HUES6 (cell line): ENCODE measurements at regions not wholly inside any gene's neighbourhood (a gene's known extent, or its start where the extent isn't known, plus 50 kb on each side); places are given as distances from the start of the nearest gene placed in this dataset.

Experiments
- H3K27ac ChIP-seq: 2 replicates; pipeline ENCODE4 v1.7.0; 2013; ENCODE audit warnings: low read depth, mild to moderate bottlenecking, low read length, inconsistent platforms
- H3K27me3 ChIP-seq: 2 replicates; pipeline ENCODE4 v1.6.1; 2013; ENCODE audit warnings: low read length; ENCODE audit not compliant: control insufficient read depth, insufficient read depth
- H3K36me3 ChIP-seq: 2 replicates; pipeline ENCODE4 v1.6.1; 2013; ENCODE audit warnings: low read length; ENCODE audit not compliant: control insufficient read depth, insufficient read depth
- H3K4me1 ChIP-seq: 2 replicates; pipeline ENCODE4 v1.6.1; 2013; ENCODE audit warnings: low read length; ENCODE audit not compliant: control insufficient read depth, insufficient read depth
- H3K4me3 ChIP-seq: 2 replicates; pipeline ENCODE4 v1.5.1; 2013; ENCODE audit warnings: low read depth, low read length
- H3K9ac ChIP-seq: one replicate; pipeline ENCODE4 v1.6.1; 2013; ENCODE audit warnings: mild to moderate bottlenecking, low read length
- H3K9me3 ChIP-seq: 2 replicates; pipeline ENCODE4 v1.6.1; 2013; ENCODE audit warnings: low read depth, low read length; ENCODE audit not compliant: control insufficient read depth, insufficient read depth

DNA sequence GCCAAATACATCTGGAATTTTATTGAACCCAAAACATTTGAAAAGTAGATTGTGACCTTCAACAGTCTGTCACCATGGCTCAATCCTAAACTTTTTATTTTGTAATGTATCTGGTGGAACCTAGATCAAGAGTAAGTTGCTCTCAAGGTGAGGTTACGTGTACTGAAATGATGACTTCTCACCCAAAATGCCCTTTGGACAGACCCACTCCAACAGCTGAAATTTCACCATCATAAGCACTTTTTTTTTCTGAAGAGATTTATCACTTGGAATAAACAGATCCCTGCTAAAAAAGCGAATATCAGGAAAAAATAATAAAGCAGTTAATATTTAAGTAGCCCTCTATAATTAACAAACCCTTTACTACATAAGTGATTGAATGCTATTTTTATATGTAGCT is 155.0 kb upstream of the FBXL7 start:
- no peaks in the 10 kb centered on the region for H3K27me3 ChIP-seq
- no peaks in the 10 kb centered on the region for H3K9me3 ChIP-seq
- H3K27ac ChIP-seq, result no peak overlapping the region
- no peaks in the 10 kb centered on the region for H3K36me3 ChIP-seq
- H3K9ac ChIP-seq, result no peak overlapping the region
- H3K4me1 ChIP-seq, result no peaks in the 10 kb centered on the region
- no peak overlapping the region for H3K4me3 ChIP-seq

DNA sequence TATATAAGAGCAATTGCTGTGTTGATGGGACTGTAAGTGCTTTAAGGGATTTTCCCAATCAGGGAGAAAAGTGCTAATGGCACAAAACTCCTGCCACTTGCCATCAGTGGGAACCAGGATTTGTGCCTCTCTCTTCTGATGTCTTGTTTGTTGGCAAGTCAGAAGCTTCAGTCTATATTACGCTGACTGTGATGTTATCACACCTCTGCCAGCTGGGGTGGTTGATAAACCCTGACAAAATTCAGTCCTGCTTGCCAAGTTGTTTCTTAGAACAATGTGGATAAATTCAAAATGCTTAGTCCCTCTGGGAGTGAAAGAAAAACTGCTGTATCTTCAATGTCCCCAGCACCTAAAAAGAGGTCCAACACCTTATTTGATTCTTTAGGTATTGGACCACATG is 161.4 kb upstream of the FBXL7 start:
- Histone ChIP-seq H3K9me3 (no peaks in the 10 kb centered on the region), H3K4me1 (no peaks in the 10 kb centered on the region)

DNA sequence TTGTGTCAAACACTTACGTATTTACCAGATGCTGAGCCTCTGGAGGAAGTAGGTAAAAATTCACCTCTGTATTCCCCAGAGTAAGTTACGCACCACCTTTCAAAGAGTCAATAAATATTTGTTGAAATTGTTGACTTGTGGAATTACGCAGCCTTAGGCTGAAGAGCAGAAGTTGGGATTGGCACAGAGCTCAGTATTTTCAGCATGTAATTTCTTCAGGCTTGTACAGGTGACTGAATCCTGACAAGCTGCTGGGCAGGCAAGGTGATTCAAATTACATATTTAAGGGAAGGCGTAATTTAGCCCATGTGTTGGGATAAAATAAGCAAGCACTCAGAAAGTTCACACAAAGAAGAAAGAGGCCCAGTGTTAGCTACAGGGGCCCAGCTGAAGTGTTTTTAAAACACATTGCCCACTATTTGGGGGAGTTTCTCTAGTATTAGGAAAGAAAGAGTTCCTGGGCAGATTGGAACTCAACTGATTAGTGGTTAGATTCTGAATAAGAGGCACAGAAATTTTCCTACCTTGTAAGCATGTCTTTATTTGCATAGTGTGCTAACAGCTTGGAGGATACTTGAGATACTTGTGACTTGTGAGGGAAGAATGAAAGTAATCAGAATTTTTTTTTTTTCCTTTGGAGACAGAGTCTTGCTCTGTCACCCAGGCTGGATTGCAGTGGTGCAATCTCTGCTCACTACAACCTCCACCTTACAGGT is 165.3 kb upstream of the FBXL7 start:
- Histone ChIP-seq H3K9ac (no peak overlapping the region), H3K27me3 (no peaks in the 10 kb centered on the region), H3K9me3 (no peaks in the 10 kb centered on the region), H3K4me3 (no peak overlapping the region), H3K36me3 (no peaks in the 10 kb centered on the region), H3K4me1 (no peaks in the 10 kb centered on the region), H3K27ac (no peak overlapping the region)

More for the DNA sequence above, 161.4 kb upstream of the FBXL7 start:
- Histone ChIP-seq H3K27ac (no peak overlapping the region), H3K4me3 (no peak overlapping the region), H3K27me3 (no peaks in the 10 kb centered on the region), H3K36me3 (no peaks in the 10 kb centered on the region), H3K9ac (no peak overlapping the region)

DNA sequence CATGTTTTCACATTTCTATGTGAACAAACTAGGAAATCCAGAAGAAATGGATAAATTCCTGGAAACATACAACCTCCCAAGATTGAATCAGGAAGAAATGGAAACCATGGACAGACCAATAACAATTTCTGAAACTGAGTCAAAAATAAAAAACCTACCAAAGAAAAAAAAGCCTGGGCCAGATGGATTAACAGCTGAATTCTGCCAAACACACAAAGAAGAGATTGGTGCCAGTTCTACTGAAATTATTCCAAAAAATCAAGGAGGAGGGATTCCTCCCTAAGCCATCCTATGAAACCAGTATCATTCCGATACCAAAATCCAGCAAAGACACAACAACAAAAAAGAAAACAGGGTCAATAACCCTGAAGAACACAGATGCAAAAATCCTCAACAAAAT is 166.9 kb upstream of the FBXL7 start:
- Histone ChIP-seq H3K36me3 (no peaks in the 10 kb centered on the region), H3K9me3 (no peaks in the 10 kb centered on the region), H3K27ac (no peak overlapping the region), H3K4me3 (no peak overlapping the region), H3K4me1 (no peaks in the 10 kb centered on the region), H3K9ac (no peak overlapping the region), H3K27me3 (no peaks in the 10 kb centered on the region)

DNA sequence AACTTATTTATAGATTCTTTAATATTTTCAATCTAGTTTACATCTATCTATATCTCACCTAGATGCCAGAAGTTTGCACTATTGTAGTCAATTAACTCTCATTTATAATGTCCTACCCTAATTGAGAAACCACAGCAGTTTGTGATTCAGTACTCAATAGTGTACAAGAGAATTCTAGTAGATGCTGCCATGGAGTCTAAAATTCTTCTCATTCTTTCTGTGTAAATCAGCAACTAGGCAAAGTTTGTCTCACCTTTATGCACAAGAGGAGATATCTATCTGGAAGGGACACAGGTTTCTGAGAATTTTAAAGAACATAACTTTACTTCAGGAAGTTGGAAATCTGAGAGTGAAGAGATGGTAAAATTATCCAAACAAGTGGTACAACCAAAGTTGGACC is 173.0 kb upstream of the FBXL7 start:
- Histone ChIP-seq H3K27ac (no peak overlapping the region), H3K9ac (no peak overlapping the region), H3K36me3 (no peaks in the 10 kb centered on the region), H3K27me3 (no peaks in the 10 kb centered on the region), H3K4me3 (no peak overlapping the region), H3K9me3 (no peaks in the 10 kb centered on the region), H3K4me1 (no peaks in the 10 kb centered on the region)

DNA sequence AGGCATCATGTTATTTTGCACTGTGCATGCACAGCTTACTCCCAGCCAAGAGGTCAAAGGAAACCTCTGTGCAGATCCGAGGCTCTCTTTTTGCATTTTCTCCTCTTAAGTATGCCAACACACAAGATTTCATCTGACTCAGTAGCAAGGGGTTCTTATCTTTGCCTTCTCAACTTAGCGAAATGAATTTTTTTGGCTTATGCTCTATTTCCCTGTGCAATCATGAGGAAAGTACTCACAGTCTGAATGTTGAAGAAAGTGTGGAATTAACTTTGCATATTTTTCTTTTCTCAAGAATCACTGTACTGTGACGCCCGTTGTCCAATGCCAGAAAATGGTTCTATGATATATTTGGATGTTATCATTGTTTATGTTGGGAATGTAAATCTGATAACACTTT is 173.5 kb upstream of the FBXL7 start:
- H3K36me3 ChIP-seq, result no peaks in the 10 kb centered on the region
- no peak overlapping the region for H3K27ac ChIP-seq
- no peaks in the 10 kb centered on the region for H3K4me1 ChIP-seq
- no peak overlapping the region for H3K9ac ChIP-seq
- H3K27me3 ChIP-seq, result no peaks in the 10 kb centered on the region
- H3K4me3 ChIP-seq, result no peak overlapping the region
- no peaks in the 10 kb centered on the region for H3K9me3 ChIP-seq

DNA sequence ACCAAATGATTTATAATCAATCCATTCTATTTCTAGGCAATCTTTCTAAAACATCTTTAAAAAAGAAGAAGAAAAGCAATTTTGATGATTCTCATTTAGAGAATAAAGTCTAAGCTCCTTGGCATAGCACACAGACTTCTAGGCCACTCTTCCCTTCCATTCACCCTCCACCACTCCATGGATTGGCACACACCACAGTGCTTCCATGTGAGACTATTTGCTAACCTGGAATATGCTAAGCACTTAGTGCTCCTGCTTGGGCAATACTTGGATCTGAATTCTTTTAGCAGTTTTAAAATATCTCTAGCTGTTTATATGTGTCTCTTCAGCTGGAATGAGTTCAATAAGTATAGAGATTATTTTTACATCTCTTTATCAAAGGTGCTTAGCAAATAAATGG is 177.6 kb upstream of the FBXL7 start:
- Histone ChIP-seq H3K9me3 (no peaks in the 10 kb centered on the region), H3K4me1 (no peaks in the 10 kb centered on the region), H3K9ac (no peak overlapping the region), H3K27me3 (no peaks in the 10 kb centered on the region), H3K36me3 (no peaks in the 10 kb centered on the region), H3K27ac (no peak overlapping the region), H3K4me3 (no peak overlapping the region)

DNA sequence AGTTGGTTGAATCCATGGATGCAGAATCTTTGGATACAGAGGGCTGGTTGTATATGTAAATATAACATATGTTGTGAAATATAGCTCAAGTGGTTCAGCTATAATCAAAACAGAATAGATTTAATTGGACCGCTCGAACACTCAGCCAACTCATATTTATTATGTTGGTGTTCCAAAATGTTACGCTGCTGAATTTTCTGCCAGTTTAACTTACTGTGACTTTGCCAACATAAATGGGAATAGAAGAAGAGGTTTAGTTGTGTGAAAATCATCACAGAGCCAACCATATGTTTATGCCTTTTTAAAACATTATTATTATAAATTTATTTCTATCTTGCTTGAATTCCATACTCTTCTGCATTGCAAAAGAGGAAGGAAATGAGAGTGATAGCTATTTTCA is 178.2 kb upstream of the FBXL7 start:
- H3K9ac ChIP-seq, result no peak overlapping the region
- no peaks in the 10 kb centered on the region for H3K4me1 ChIP-seq
- H3K9me3 ChIP-seq, result no peaks in the 10 kb centered on the region
- no peak overlapping the region for H3K4me3 ChIP-seq
- H3K27me3 ChIP-seq, result no peaks in the 10 kb centered on the region
- H3K36me3 ChIP-seq, result no peaks in the 10 kb centered on the region
- H3K27ac ChIP-seq, result no peak overlapping the region

DNA sequence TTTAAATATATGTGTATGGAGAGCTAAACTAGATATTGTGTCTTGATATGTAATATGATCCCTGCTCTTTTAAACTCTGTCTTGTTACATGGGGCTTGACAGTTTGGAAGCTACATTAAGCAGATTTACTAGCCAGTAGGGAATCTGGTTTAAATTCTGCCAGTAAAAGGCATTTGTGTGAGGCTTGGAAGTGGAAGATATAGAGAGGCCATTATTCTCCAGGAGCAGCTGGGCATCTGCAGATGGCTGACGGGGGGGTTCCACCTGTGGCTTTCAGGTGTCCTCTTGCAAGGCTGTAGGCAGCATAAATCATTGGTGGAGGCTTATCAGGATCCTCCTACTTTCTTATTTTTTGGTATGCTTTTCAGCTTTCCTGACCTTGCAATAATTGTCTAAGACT is 179.1 kb upstream of the FBXL7 start:
- no peak overlapping the region for H3K27ac ChIP-seq

DNA sequence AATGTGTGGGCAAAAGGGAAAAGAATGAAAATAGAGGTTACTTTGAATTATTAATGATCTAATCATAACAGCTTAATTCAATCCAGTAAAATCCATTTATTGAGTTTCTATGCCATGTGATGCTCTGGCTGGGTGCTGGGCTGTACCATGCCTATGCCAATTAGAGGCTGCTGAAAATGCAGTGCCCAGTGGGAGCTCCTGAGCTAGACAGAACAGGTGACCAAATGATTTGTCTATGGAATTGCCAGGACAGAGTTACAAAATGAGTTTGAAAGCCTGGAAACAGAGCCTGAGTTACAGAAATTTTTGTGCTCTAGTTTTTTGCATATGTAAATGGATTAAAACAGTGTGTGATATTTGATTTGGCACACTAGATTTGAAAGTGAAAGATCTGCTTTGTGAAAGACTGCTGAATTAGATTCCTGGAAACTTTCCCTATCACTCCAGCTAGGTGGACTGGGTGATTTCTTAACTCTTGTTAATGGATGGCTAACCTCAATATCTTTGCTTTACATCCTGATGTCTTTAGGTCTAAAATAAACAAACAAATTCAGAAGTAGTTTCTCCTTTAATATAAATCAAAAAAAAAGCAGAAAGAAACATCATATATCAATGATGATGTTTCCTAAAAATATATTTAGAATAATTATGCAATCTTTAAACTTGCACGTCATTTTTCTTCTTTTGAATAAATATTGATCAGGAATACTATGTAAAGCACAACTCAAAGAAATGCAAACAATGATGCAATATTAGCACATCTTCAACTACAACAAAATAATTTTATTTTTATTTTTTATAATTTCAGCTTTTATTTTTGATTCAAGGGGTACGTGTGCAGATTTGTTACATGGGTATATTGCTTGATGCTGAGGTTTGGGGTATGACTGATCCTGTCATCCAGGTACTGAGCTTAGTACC is 194.8 kb upstream of the FBXL7 start:
- no peak overlapping the region for H3K4me3 ChIP-seq
- H3K27ac ChIP-seq, result no peak overlapping the region
- no peaks in the 10 kb centered on the region for H3K9me3 ChIP-seq
- no peak overlapping the region for H3K9ac ChIP-seq
- no peaks in the 10 kb centered on the region for H3K36me3 ChIP-seq
- no peaks in the 10 kb centered on the region for H3K27me3 ChIP-seq
- no peaks in the 10 kb centered on the region for H3K4me1 ChIP-seq

More for the DNA sequence above, 179.1 kb upstream of the FBXL7 start:
- Histone ChIP-seq H3K4me1 (no peaks in the 10 kb centered on the region), H3K9ac (no peak overlapping the region), H3K27me3 (no peaks in the 10 kb centered on the region), H3K4me3 (no peak overlapping the region), H3K9me3 (no peaks in the 10 kb centered on the region), H3K36me3 (no peaks in the 10 kb centered on the region)

DNA sequence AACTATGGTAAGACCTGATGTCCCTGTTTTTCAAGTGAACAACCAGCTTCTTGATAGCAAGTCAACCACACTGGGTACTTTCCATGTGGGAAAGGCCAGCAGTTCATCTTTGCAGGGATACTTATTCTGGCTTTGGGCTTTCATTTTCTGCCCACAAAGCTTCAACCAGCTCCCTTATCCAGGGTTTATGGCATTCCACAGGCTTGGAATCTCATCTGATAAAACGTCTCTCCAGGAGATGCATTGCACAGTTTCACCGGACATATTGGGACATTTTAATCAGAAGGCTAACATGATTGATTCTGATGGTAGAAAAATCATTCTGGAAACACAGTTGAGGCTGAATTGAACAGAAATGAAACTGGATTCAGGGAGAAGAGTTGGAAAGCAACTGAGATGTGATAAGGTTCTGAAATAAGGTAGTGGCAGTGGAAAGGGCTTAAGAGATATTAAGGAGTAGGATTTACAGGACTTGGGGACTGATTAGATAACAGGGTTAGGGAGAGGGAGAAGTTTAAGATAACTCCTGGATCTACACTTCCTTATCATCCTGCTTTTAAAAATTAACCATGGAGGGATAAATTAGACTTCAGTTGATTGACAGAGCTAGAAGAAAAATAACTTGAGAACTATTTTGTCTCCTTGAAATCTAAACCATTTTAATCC is 195.8 kb upstream of the FBXL7 start:
- Histone ChIP-seq H3K9ac (no peak overlapping the region), H3K27ac (no peak overlapping the region), H3K36me3 (no peaks in the 10 kb centered on the region), H3K9me3 (no peaks in the 10 kb centered on the region), H3K4me3 (no peak overlapping the region), H3K27me3 (no peaks in the 10 kb centered on the region), H3K4me1 (no peaks in the 10 kb centered on the region)
